GM12878 (cell line): ENCODE measurements at regions not wholly inside any gene's neighbourhood (a gene's known extent, or its start where the extent isn't known, plus 50 kb on each side); places are given as distances from the start of the nearest gene placed in this dataset.

ENCODE experiments used
- ATAC-seq: fragments of 200-7000 bp; cut with Tn5 transposase; 3 replicates; pipeline ENCODE4 v1.9.1; 2020; ENCODE audit warnings: mild to moderate bottlenecking, moderate library complexity
- BruUV-seq: library from RNA; stranded (reverse); fragments of 400-500 nt; replicated peaks from 2 replicates; lab custom pipeline; 2021; lab: Mats Ljungman, UMichigan
- CTCF ChIA-PET: fragments of 300-600 bp; sonication (Branson Sonifier 250); formaldehyde crosslinking; extraction: SDS; loops from one replicate; lab custom pipeline; 2021; ENCODE audit warnings: inconsistent platforms; lab: Yijun Ruan, JAX
- POLR2A ChIA-PET: fragments of 350-600 bp; formaldehyde crosslinking; extraction: SDS; loops from one replicate; lab custom pipeline; 2021; ENCODE audit warnings: inconsistent platforms; lab: Charles Lee
- RAD21 ChIA-PET: fragments of 300-600 bp; sonication (Branson Sonifier 250); formaldehyde crosslinking; loops from one replicate; lab custom pipeline; 2023; ENCODE audit warnings: antibody characterized with exemption; ENCODE audit not compliant: unreplicated experiment; lab: Charles Lee
- SMC1A ChIA-PET: fragments of 300-600 bp; sonication (Branson Sonifier 250); formaldehyde crosslinking; loops from one replicate; lab custom pipeline; 2023; ENCODE audit not compliant: unreplicated experiment, uncharacterized antibody; lab: Charles Lee
- DNase-seq: peaks from one replicate; pipeline ENCODE4 v3.0.0-alpha.2; 2011; ENCODE audit warnings: low read depth, low spot score
- FAIRE-seq: peaks from 3 replicates; lab custom pipeline; 2011; peaks lifted over from hg19 to GRCh38; lab: Jason Lieb, UNC
- H2AFZ ChIP-seq: 2 replicates; pipeline ENCODE4 v1.6.0; 2011; ENCODE audit warnings: low read depth, low read length, control low read depth; ENCODE audit not compliant: control insufficient read depth
- H3K27ac ChIP-seq: 2 replicates; pipeline ENCODE4 v1.5.1; 2011; ENCODE audit warnings: control low read depth; ENCODE audit not compliant: control insufficient read depth, insufficient read depth
- H3K27me3 ChIP-seq, 2 experiments: replicated peaks in 1 of 2; 2 replicates each; pipeline versions ENCODE4 v1.6.0 to v1.6.1; 2011; ENCODE audit warnings: low read length in 1 of 2; ENCODE audit not compliant: control insufficient read depth in 2 of 2, insufficient read depth in 2 of 2
- H3K36me3 ChIP-seq, 2 experiments: 2 replicates each; pipeline ENCODE4 v1.5.1; 2011; ENCODE audit warnings: low read length in 1 of 2; ENCODE audit not compliant: control insufficient read depth in 2 of 2, insufficient read depth in 2 of 2
- H3K4me1 ChIP-seq: 2 replicates; pipeline ENCODE4 v1.6.1; 2011; ENCODE audit warnings: mild to moderate bottlenecking, low read length, moderate library complexity, mixed read lengths; ENCODE audit not compliant: control insufficient read depth, insufficient read depth
- H3K4me2 ChIP-seq: 2 replicates; pipeline ENCODE4 v1.6.0; 2011; ENCODE audit warnings: control low read depth; ENCODE audit not compliant: control insufficient read depth, insufficient read depth
- H3K4me3 ChIP-seq: fragments of 200-600 bp; sonication (generic); 2 replicates; pipeline ENCODE4 v1.5.1; 2016
- H3K79me2 ChIP-seq: 2 replicates; pipeline ENCODE4 v1.6.0; 2011; ENCODE audit warnings: low read length; ENCODE audit not compliant: control insufficient read depth, insufficient read depth
- H3K9ac ChIP-seq: 2 replicates; pipeline ENCODE4 v1.8.0; 2011; ENCODE audit warnings: low read length, control low read depth, mixed read lengths; ENCODE audit not compliant: control insufficient read depth, insufficient read depth
- H3K9me3 ChIP-seq: replicated peaks from 3 replicates; pipeline ENCODE4 v1.5.1; 2011; ENCODE audit warnings: mild to moderate bottlenecking, low read length; ENCODE audit not compliant: control insufficient read depth, insufficient read depth
- H4K20me1 ChIP-seq: 2 replicates; pipeline ENCODE4 v1.6.0; 2011; ENCODE audit not compliant: control insufficient read depth, insufficient read depth
- BACH1 ChIP-seq: fragments of 450-650 bp; IDR thresholded peaks from 2 replicates; pipeline ENCODE4 v1.6.1; 2017; ENCODE audit warnings: mild to moderate bottlenecking, borderline replicate concordance
- BCL3 ChIP-seq: IDR thresholded peaks from 2 replicates; pipeline ENCODE4 v1.6.1; 2011; ENCODE audit warnings: borderline replicate concordance, low read depth, mild to moderate bottlenecking, moderate library complexity, low read length; ENCODE audit not compliant: insufficient read depth, poor library complexity, severe bottlenecking
- BHLHE40 ChIP-seq, 2 experiments: fragments of 450-650 bp in 1 of 2; IDR thresholded peaks; 2 replicates each; pipeline ENCODE4 v1.6.1; 2011 to 2017; ENCODE audit warnings: low read depth in 2 of 2, borderline replicate concordance in 1 of 2, improper control_type of control experiment in 1 of 2, low read length in 1 of 2, mild to moderate bottlenecking in 1 of 2
- CBFB ChIP-seq: IDR thresholded peaks from 2 replicates; pipeline ENCODE4 v1.6.1; 2016; ENCODE audit warnings: antibody characterized with exemption, low read depth
- CHD1 ChIP-seq: IDR thresholded peaks from 2 replicates; pipeline ENCODE4 v1.6.1; 2012; ENCODE audit warnings: low read depth, low read length, improper control_type of control experiment
- ETV6 ChIP-seq, 2 experiments: fragments of 450-650 bp in 1 of 2; IDR thresholded peaks in 1 of 2; conservative IDR thresholded peaks in 1 of 2; 2 replicates each; pipeline ENCODE4 v1.6.1; 2014; ENCODE audit warnings: antibody characterized with exemption in 1 of 2, borderline replicate concordance in 1 of 2, low read depth in 1 of 2, mild to moderate bottlenecking in 1 of 2, moderate library complexity in 1 of 2
- GATAD2B ChIP-seq: fragments of 450-650 bp; conservative IDR thresholded peaks from 2 replicates; pipeline ENCODE4 v1.6.1; 2017; ENCODE audit warnings: low read depth, mild to moderate bottlenecking, moderate library complexity
- MYB ChIP-seq: fragments of 150-350 bp; IDR thresholded peaks from 2 replicates; pipeline ENCODE4 v1.6.1; 2014; ENCODE audit warnings: mild to moderate bottlenecking, low read depth, low read length, borderline replicate concordance
- NR2F1 ChIP-seq: fragments of 450-650 bp; conservative IDR thresholded peaks from 2 replicates; pipeline ENCODE4 v1.6.1; 2017; ENCODE audit warnings: mild to moderate bottlenecking
- REST ChIP-seq: IDR thresholded peaks from 2 replicates; pipeline ENCODE4 v1.6.1; 2012; ENCODE audit warnings: mild to moderate bottlenecking, low read depth, low read length
- RUNX3 ChIP-seq: IDR thresholded peaks from 2 replicates; pipeline ENCODE4 v1.6.1; 2012; ENCODE audit warnings: low read length, inconsistent platforms
- STAT3 ChIP-seq: IDR thresholded peaks from 2 replicates; pipeline ENCODE4 v1.6.1; 2011; ENCODE audit warnings: low read depth, low read length, improper control_type of control experiment
- TARDBP ChIP-seq: IDR thresholded peaks from 2 replicates; pipeline ENCODE4 v1.6.1; 2016; ENCODE audit warnings: borderline replicate concordance
- TCF7 ChIP-seq: IDR thresholded peaks from 2 replicates; pipeline ENCODE4 v1.6.1; 2014; ENCODE audit warnings: antibody characterized with exemption, borderline replicate concordance
- ZBTB11 ChIP-seq: fragments of 450-650 bp; formaldehyde crosslinking; IDR thresholded peaks from 2 replicates; pipeline ENCODE4 v1.5.0; 2022; ENCODE audit warnings: mild to moderate bottlenecking, missing genetic modification characterization
- ZNF24 ChIP-seq: fragments of 450-650 bp; IDR thresholded peaks from 2 replicates; pipeline ENCODE4 v1.6.1; 2017; ENCODE audit warnings: antibody characterized with exemption, mild to moderate bottlenecking
- ZNF274 ChIP-seq: IDR thresholded peaks from one replicate; pipeline ENCODE4 v1.8.0; 2011; ENCODE audit not compliant: insufficient read length, insufficient read depth
- ZNF622 ChIP-seq: fragments of 450-650 bp; IDR thresholded peaks from 2 replicates; pipeline ENCODE4 v1.6.1; 2017; ENCODE audit warnings: mild to moderate bottlenecking, inconsistent platforms
- WGBS: methylation state at CpG from one replicate; pipeline ENCODE4 v1.1.6; 2016; ENCODE audit warnings: low lambda C conversion rate; ENCODE audit not compliant: insufficient replicate concordance, insufficient coverage; ENCODE audit errors: missing lambda C conversion rate; 5-methylcytosine and 5-hydroxymethylcytosine counted together
- in situ Hi-C: fragments of 300-500 bp; cut with MboI; formaldehyde crosslinking; loops from 9 replicates; pipeline ENCODE4 v1.14.3; 2018; ENCODE audit warnings: mixed read lengths
- intact Hi-C: fragments of 100-400 bp; cut with micrococcal nuclease; formaldehyde crosslinking; loops from one replicate; pipeline ENCODE4 v1.14.2; 2022; ENCODE audit not compliant: unreplicated experiment

GRCh38 chr18:33803636-33804035, 225.6 kb downstream of the ASXL3 start:
- no peak overlapping the region for H2AFZ ChIP-seq
- no peaks in the 10 kb centered on the region for H3K79me2 ChIP-seq
- H4K20me1 ChIP-seq: no peaks in the 10 kb centered on the region
- in situ Hi-C loops: no loop called here
- H3K4me3 ChIP-seq: no peak overlapping the region
- no peaks in the 10 kb centered on the region for H3K4me1 ChIP-seq
- ATAC-seq (no peak), FAIRE-seq (no peak), DNase-seq (no peak)
- H3K27me3 ChIP-seq: no peaks in the 10 kb centered on the region
- no peak overlapping the region for H3K9ac ChIP-seq
- CTCF ChIA-PET: interaction anchor here (1.2 kb wide), 1 partner anchor 8 kb away, joined by 3 read pairs; no protein-coding TSS in a partner anchor
- BruUV-seq: no TSS peak
- no peak overlapping the region for H3K4me2 ChIP-seq
- TF ChIP-seq TARDBP: no peak
- TF ChIP-seq BCL3: no peak
- no peak for TF ChIP-seq NR2F1
- TF ChIP-seq REST: no peak
- TF ChIP-seq CHD1: no peak
- no peak for TF ChIP-seq STAT3
- no peak for TF ChIP-seq ZNF622
- TF ChIP-seq TCF7: no peak
- TF ChIP-seq RUNX3: no peak
- no peak for TF ChIP-seq ZBTB11 (CRISPR knock-in tag)
- no peak for TF ChIP-seq CBFB
- no peak for TF ChIP-seq BHLHE40 (IDR thresholded peaks at IDR 0.05; ENCODE audit: borderline replicate concordance in 1 of 2, low read depth in 2 of 2, low read length in 1 of 2)
- no peak for TF ChIP-seq GATAD2B
- no peak for TF ChIP-seq ETV6 (conservative IDR thresholded peaks at IDR 0.05 in 1 of 2, IDR thresholded peaks at IDR 0.05 in 1 of 2; ENCODE audit: borderline replicate concordance in 1 of 2, low read depth in 1 of 2)
- no peak for TF ChIP-seq ZNF24
- TF ChIP-seq ZNF274: no peak
- TF ChIP-seq MYB: no peak
- no peak for TF ChIP-seq BACH1
- no peak overlapping the region for H3K27ac ChIP-seq
- SMC1A ChIA-PET: interaction anchor here (1.1 kb wide), 1 partner anchor 21 kb away, joined by 3 read pairs; no protein-coding TSS in a partner anchor
- POLR2A ChIA-PET: no interaction called here
- H3K36me3 ChIP-seq: no peaks in the 10 kb centered on the region
- RAD21 ChIA-PET: no interaction called here
- 14% methylated on average over 3 of the region's 3 CpGs for WGBS
- H3K9me3 ChIP-seq: no peaks in the 10 kb centered on the region
- intact Hi-C loops: no loop called here
